Upper lobe of left lung (tissue), 6 donors: ENCODE measurements at regions not wholly inside any gene's neighbourhood (a gene's known extent, or its start where the extent isn't known, plus 50 kb on each side); places are given as distances from the start of the nearest gene placed in this dataset.

Experiments used
- ATAC-seq, 2 donors: fragments of 200-7000 bp; cut with Tn5 transposase; one replicate each; pipeline ENCODE4 v1.9.1; 2022; ENCODE audit warnings: mild to moderate bottlenecking in 2 of 2, moderate library complexity in 2 of 2; ENCODE audit not compliant: low FRiP score in 2 of 2
- DNase-seq, 2 donors: peaks; one replicate each; pipeline ENCODE4 v3.0.0-alpha.2; 2019 to 2020
- H3K27ac ChIP-seq, 4 donors: fragments of 200-600 bp; sonication (generic); one replicate each; pipeline ENCODE4 v1.5.1; 2016 to 2019
- H3K27me3 ChIP-seq, 4 donors: fragments of 200-600 bp; sonication (generic); one replicate each; pipeline ENCODE4 v1.5.1; 2017 to 2019
- H3K36me3 ChIP-seq, 4 donors: fragments of 200-600 bp; sonication (generic); one replicate each; pipeline ENCODE4 v1.5.1; 2016 to 2019
- H3K4me1 ChIP-seq, 4 donors: fragments of 200-600 bp; sonication (generic); one replicate each; pipeline ENCODE4 v1.5.1; 2018 to 2019
- H3K4me3 ChIP-seq, 4 donors: fragments of 200-600 bp; sonication (generic); one replicate each; pipeline ENCODE4 v1.5.1; 2017 to 2019; ENCODE audit warnings: mild to moderate bottlenecking in 2 of 4, moderate library complexity in 1 of 4
- H3K9me3 ChIP-seq, 4 donors: fragments of 200-600 bp; sonication (generic); one replicate each; pipeline ENCODE4 v1.5.1; 2018 to 2019
- CTCF ChIP-seq, 6 experiments: fragments of 450-650 bp in 4 of 6; fragments of 200-600 bp in 2 of 6; sonication (generic) in 2 of 6; IDR thresholded peaks; one replicate each; pipeline ENCODE4 v1.5.1; 2016 to 2019; ENCODE audit warnings: antibody characterized with exemption in 6 of 6
- EP300 ChIP-seq, 4 donors: sonication (generic); formaldehyde crosslinking; IDR thresholded peaks; one replicate each; pipeline ENCODE4 v1.5.1; 2017; ENCODE audit warnings: antibody characterized with exemption in 4 of 4, control low read depth in 2 of 4
- POLR2A ChIP-seq, 4 donors: fragments of 450-650 bp; IDR thresholded peaks; one replicate each; pipeline ENCODE4 v1.5.1; 2016 to 2017; ENCODE audit warnings: antibody characterized with exemption in 4 of 4, mild to moderate bottlenecking in 2 of 4
- POLR2AphosphoS5 ChIP-seq, 2 donors: sonication (generic); formaldehyde crosslinking; IDR thresholded peaks; one replicate each; pipeline ENCODE4 v1.5.1; 2017; ENCODE audit warnings: antibody characterized with exemption in 2 of 2
- WGBS, 2 donors: methylation state at CpG; one replicate each; pipeline ENCODE4 v1.1.5; 2017 to 2018; 5-methylcytosine and 5-hydroxymethylcytosine counted together
- donor health status: DM: no; HTN: no; CAD: no; lungs with moderate emphysema.
- donor health status: DM: no; HTN: yes; CAD: no; lungs with severe emphysema.

- Histone ChIP-seq H3K4me3 (no peak overlapping the region), H3K36me3 (no peaks in the 10 kb centered on the region), H3K27me3 (no peaks in the 10 kb centered on the region), H3K27ac (no peak overlapping the region), H3K9me3 (no peaks in the 10 kb centered on the region), H3K4me1 (peaks cover 6 to 11% (median 9%) of the 10 kb centered on the region in 4 donors)
- WGBS, 2 donors = 50 to 83% methylated on average over 3 of the region's 3 CpGs
- ATAC-seq (no peak), DNase-seq (no peak)
- TF ChIP-seq POLR2A (IDR thresholded peaks at IDR 0.05) (no peak), CTCF (IDR thresholded peaks at IDR 0.05) (no peak), POLR2AphosphoS5 (IDR thresholded peaks at IDR 0.05) (no peak), EP300 (IDR thresholded peaks at IDR 0.05) (no peak)
Measured at GRCh38 chr9:3733039-3733408, 207.2 kb upstream of the RFX3 start.

GRCh38 chr9:3732077-3733038, 206.6 kb upstream of the RFX3 start:
- peak overlapping the region in 2 of 4 donors; percentile 11 to 28 for H3K4me3 ChIP-seq
- no peaks in the 10 kb centered on the region for H3K9me3 ChIP-seq
- no peaks in the 10 kb centered on the region for H3K27me3 ChIP-seq
- no peaks in the 10 kb centered on the region for H3K36me3 ChIP-seq
- DNase-seq = peak in 1 of 2 donors; percentile 36
- TF ChIP-seq EP300 (IDR thresholded peaks at IDR 0.05) (no peak), POLR2AphosphoS5 (IDR thresholded peaks at IDR 0.05) (no peak), CTCF (IDR thresholded peaks at IDR 0.05) (peak; percentile 66 to 88 (median 82)), POLR2A (IDR thresholded peaks at IDR 0.05) (no peak)
- H3K27ac ChIP-seq = peak overlapping the region in 1 of 4 donors; percentile 25
- ATAC-seq = peak; percentile 91 to 96
- WGBS, 2 donors = 32 to 40% methylated on average over 7 of the region's 7 CpGs
- H3K4me1 ChIP-seq = peaks cover 6 to 11% (median 9%) of the 10 kb centered on the region in 4 donors

- Histone ChIP-seq H3K9me3 (no peaks in the 10 kb centered on the region), H3K36me3 (no peaks in the 10 kb centered on the region), H3K4me1 (peaks cover 6 to 11% (median 9%) of the 10 kb centered on the region in 4 donors), H3K27ac (no peak overlapping the region), H3K4me3 (no peak overlapping the region), H3K27me3 (no peaks in the 10 kb centered on the region)
- DNase-seq (no peak), ATAC-seq (no peak)
- 76 to 86% methylated on average over 2 of the region's 2 CpGs for WGBS, 2 donors
- TF ChIP-seq EP300 (IDR thresholded peaks at IDR 0.05) (no peak), POLR2A (IDR thresholded peaks at IDR 0.05) (no peak), CTCF (IDR thresholded peaks at IDR 0.05) (no peak), POLR2AphosphoS5 (IDR thresholded peaks at IDR 0.05) (no peak)
Measured at GRCh38 chr9:3730511-3730922, 204.7 kb upstream of the RFX3 start.

GRCh38 chr9:3721096-3721495, 195.3 kb upstream of the RFX3 start:
- Histone ChIP-seq H3K27me3 (no peaks in the 10 kb centered on the region), H3K4me1 (no peaks in the 10 kb centered on the region), H3K27ac (no peak overlapping the region), H3K9me3 (no peaks in the 10 kb centered on the region), H3K36me3 (no peaks in the 10 kb centered on the region), H3K4me3 (no peak overlapping the region)
- DNase-seq (no peak), ATAC-seq (no peak)
- TF ChIP-seq POLR2AphosphoS5 (IDR thresholded peaks at IDR 0.05) (no peak), POLR2A (IDR thresholded peaks at IDR 0.05) (no peak), CTCF (IDR thresholded peaks at IDR 0.05) (no peak), EP300 (IDR thresholded peaks at IDR 0.05) (no peak)

- ATAC-seq = no peak
- TF ChIP-seq EP300 (IDR thresholded peaks at IDR 0.05) (no peak), POLR2AphosphoS5 (IDR thresholded peaks at IDR 0.05) (no peak), POLR2A (IDR thresholded peaks at IDR 0.05) (no peak), CTCF (IDR thresholded peaks at IDR 0.05) (no peak)
- Histone ChIP-seq H3K27ac (no peak overlapping the region), H3K4me3 (no peak overlapping the region), H3K27me3 (no peaks in the 10 kb centered on the region), H3K9me3 (no peaks in the 10 kb centered on the region), H3K4me1 (no peaks in the 10 kb centered on the region), H3K36me3 (no peaks in the 10 kb centered on the region)
- no peak for DNase-seq
Measured at GRCh38 chr9:3719286-3719685, 193.5 kb upstream of the RFX3 start.
